ENCODE measurements at regions not wholly inside any gene's neighbourhood (a gene's known extent, or its start where the extent isn't known, plus 50 kb on each side); places are given as distances from the start of the nearest gene placed in this dataset.

GRCh38 chr2:139366681-139367080, 586.5 kb upstream of the NXPH2 start:
- TF ChIP-seq ZNF791 (tag by site-specific recombination; IDR thresholded peaks at IDR 0.05) (no peak), ZNF16 (tag by site-specific recombination; IDR thresholded peaks at IDR 0.05; ENCODE audit: low read depth) (no peak), ZNF23 (tag by site-specific recombination; IDR thresholded peaks at IDR 0.05; ENCODE audit: borderline replicate concordance) (no peak), ZNF423 (tag by site-specific recombination; IDR thresholded peaks at IDR 0.05) (no peak), ZNF426 (tag by site-specific recombination; IDR thresholded peaks at IDR 0.05) (no peak), ZNF169 (tag by site-specific recombination; IDR thresholded peaks at IDR 0.05) (no peak)
- POLR2A ChIA-PET, result no interaction called here
- Histone ChIP-seq H3K4me1 (ENCODE audit: control insufficient read depth, insufficient read depth, low read length) (no peaks in the 10 kb centered on the region; the same call in 1 of the 2 replicates), H3K9me3 (ENCODE audit: control insufficient read depth, insufficient read depth, low read depth, low read length) (no peaks in the 10 kb centered on the region), H3K4me3 (ENCODE audit: low read depth, low read length) (no peak overlapping the region), H3K36me3 (ENCODE audit: control insufficient read depth in 2 of 2, insufficient read depth in 1 of 2, low read length in 2 of 2) (no peaks in the 10 kb centered on the region), H3K27ac (ENCODE audit: extremely low read depth, low read depth, low read length) (no peak overlapping the region)
- CTCF ChIA-PET, result no interaction called here

GRCh38 chr2:139365189-139365588, 585.0 kb upstream of the NXPH2 start:
- ChIA-PET CTCF (interaction anchor here (1.5 kb wide), 1 partner anchor 9 kb away, joined by 3 read pairs; no protein-coding TSS in a partner anchor), POLR2A (no interaction called here)
- H3K9me3 ChIP-seq (ENCODE audit: control insufficient read depth, insufficient read depth, low read depth, low read length), result no peaks in the 10 kb centered on the region
- H3K36me3 ChIP-seq (ENCODE audit: control insufficient read depth in 2 of 2, insufficient read depth in 1 of 2, low read length in 2 of 2), result no peaks in the 10 kb centered on the region
- H3K27ac ChIP-seq (ENCODE audit: extremely low read depth, low read depth, low read length), result no peak overlapping the region
- TF ChIP-seq ZNF677 (tag by site-specific recombination; IDR thresholded peaks at IDR 0.05), result no peak
- H3K4me1 ChIP-seq (ENCODE audit: control insufficient read depth, insufficient read depth, low read length), result no peaks in the 10 kb centered on the region; the same call in 1 of the 2 replicates
- no peak overlapping the region for H3K4me3 ChIP-seq (ENCODE audit: low read depth, low read length)

GRCh38 chr2:139360654-139361053, 580.5 kb upstream of the NXPH2 start:
- TF ChIP-seq ZNF830 (tag by site-specific recombination; IDR thresholded peaks at IDR 0.05; ENCODE audit: low read depth) (no peak), ZNF654 (tag by site-specific recombination; IDR thresholded peaks at IDR 0.05; ENCODE audit: low read depth) (no peak), TCF7L2 (IDR thresholded peaks at IDR 0.05; ENCODE audit: borderline replicate concordance, low read depth, low read length) (no peak), HIC1 (tag by site-specific recombination; IDR thresholded peaks at IDR 0.05) (no peak)
- CTCF ChIA-PET, result no interaction called here
- POLR2A ChIA-PET, result no interaction called here
- Histone ChIP-seq H3K4me3 (ENCODE audit: low read depth, low read length) (no peak overlapping the region), H3K4me1 (ENCODE audit: control insufficient read depth, insufficient read depth, low read length) (no peaks in the 10 kb centered on the region; the same call in 1 of the 2 replicates), H3K9me3 (ENCODE audit: control insufficient read depth, insufficient read depth, low read depth, low read length) (no peaks in the 10 kb centered on the region), H3K36me3 (ENCODE audit: control insufficient read depth in 2 of 2, insufficient read depth in 1 of 2, low read length in 2 of 2) (no peaks in the 10 kb centered on the region), H3K27ac (ENCODE audit: extremely low read depth, low read depth, low read length) (no peak overlapping the region)

- no peak overlapping the region for H3K4me3 ChIP-seq (ENCODE audit: low read depth, low read length)
- H3K27ac ChIP-seq (ENCODE audit: extremely low read depth, low read depth, low read length), result no peak overlapping the region
- TF ChIP-seq ZNF768 (tag by site-specific recombination; IDR thresholded peaks at IDR 0.05) (no peak), ZNF2 (tag by site-specific recombination; IDR thresholded peaks at IDR 0.05) (no peak), ZNF391 (tag by site-specific recombination; IDR thresholded peaks at IDR 0.05; ENCODE audit: borderline replicate concordance, low read depth) (no peak), ZNF350 (tag by site-specific recombination; IDR thresholded peaks at IDR 0.05) (no peak)
- ChIA-PET CTCF (no interaction called here), POLR2A (no interaction called here)
- H3K9me3 ChIP-seq (ENCODE audit: control insufficient read depth, insufficient read depth, low read depth, low read length), result no peaks in the 10 kb centered on the region
- no peaks in the 10 kb centered on the region for H3K36me3 ChIP-seq (ENCODE audit: control insufficient read depth in 2 of 2, insufficient read depth in 1 of 2, low read length in 2 of 2)
- H3K4me1 ChIP-seq (ENCODE audit: control insufficient read depth, insufficient read depth, low read length), result no peaks in the 10 kb centered on the region; the same call in 1 of the 2 replicates
These were observed 579.6 kb upstream of the NXPH2 start for GRCh38 chr2:139359818-139360217.
